ENCODE measurements at regions not wholly inside any gene's neighbourhood (a gene's known extent, or its start where the extent isn't known, plus 50 kb on each side); places are given as distances from the start of the nearest gene placed in this dataset.

- no peaks in the 10 kb centered on the region for H3K9me3 ChIP-seq (ENCODE audit: control insufficient read depth in 2 of 3, low read length in 3 of 3)
- Mint-ChIP-seq H3K9me3 (no peaks in the 10 kb centered on the region), H3K4me3 (no peak overlapping the region), H3K27me3 (peaks cover 10 to 31% (median 17%) of the 10 kb centered on the region in 5 donors), H3K36me3 (no peaks in the 10 kb centered on the region), H3K27ac (no peak overlapping the region), H3K4me1 (peaks cover 0 to 18% (median 0%) of the 10 kb centered on the region in 7 donors)
- intact Hi-C loops (cut with micrococcal nuclease) = no loop called here
- no peak for ATAC-seq
- H3K36me3 ChIP-seq (ENCODE audit: control insufficient read depth in 2 of 3, insufficient read depth in 3 of 3, low read length in 3 of 3) = no peaks in the 10 kb centered on the region
- H3K27ac ChIP-seq (ENCODE audit: low read depth, low read length) = no peak overlapping the region
- no peaks in the 10 kb centered on the region for H3K27me3 ChIP-seq (ENCODE audit: control insufficient read depth in 2 of 2, insufficient read depth in 2 of 2, low read length in 2 of 2)
- H3K4me1 ChIP-seq (ENCODE audit: control insufficient read depth in 2 of 2, insufficient read depth in 2 of 2, low read length in 2 of 2) = no peaks in the 10 kb centered on the region
- no peak for DNase-seq
- ChIA-PET CTCF (no interaction called here), POLR2A (no interaction called here)
- no peak overlapping the region for H3K4me3 ChIP-seq (ENCODE audit: low read length)
These were observed 73.1 kb upstream of the CLMP start for GRCh38 chr11:123268156-123268555.

GRCh38 chr11:123265951-123266350, 70.9 kb upstream of the CLMP start:
- no peak overlapping the region for H3K27ac ChIP-seq (ENCODE audit: low read depth, low read length)
- Mint-ChIP-seq H3K27ac (no peak overlapping the region), H3K4me3 (no peak overlapping the region), H3K36me3 (peaks cover 0 to 5% (median 0%) of the 10 kb centered on the region in 5 donors), H3K9me3 (peaks cover 0 to 2% (median 0%) of the 10 kb centered on the region in 11 donors), H3K4me1 (peaks cover 0 to 24% (median 7%) of the 10 kb centered on the region in 7 donors), H3K27me3 (peaks cover 19 to 33% (median 30%) of the 10 kb centered on the region in 5 donors)
- POLR2A ChIA-PET = no interaction called here
- no peaks in the 10 kb centered on the region for H3K9me3 ChIP-seq (ENCODE audit: control insufficient read depth in 2 of 3, low read length in 3 of 3)
- no peaks in the 10 kb centered on the region for H3K36me3 ChIP-seq (ENCODE audit: control insufficient read depth in 2 of 3, insufficient read depth in 3 of 3, low read length in 3 of 3)
- CTCF ChIA-PET = no interaction called here
- no peaks in the 10 kb centered on the region for H3K27me3 ChIP-seq (ENCODE audit: control insufficient read depth in 2 of 2, insufficient read depth in 2 of 2, low read length in 2 of 2)
- H3K4me3 ChIP-seq (ENCODE audit: low read length) = no peak overlapping the region
- intact Hi-C loops (cut with micrococcal nuclease) = no loop called here
- H3K4me1 ChIP-seq (ENCODE audit: control insufficient read depth in 2 of 2, insufficient read depth in 2 of 2, low read length in 2 of 2) = no peaks in the 10 kb centered on the region
- DNase-seq (no peak), ATAC-seq (no peak)

DNA sequence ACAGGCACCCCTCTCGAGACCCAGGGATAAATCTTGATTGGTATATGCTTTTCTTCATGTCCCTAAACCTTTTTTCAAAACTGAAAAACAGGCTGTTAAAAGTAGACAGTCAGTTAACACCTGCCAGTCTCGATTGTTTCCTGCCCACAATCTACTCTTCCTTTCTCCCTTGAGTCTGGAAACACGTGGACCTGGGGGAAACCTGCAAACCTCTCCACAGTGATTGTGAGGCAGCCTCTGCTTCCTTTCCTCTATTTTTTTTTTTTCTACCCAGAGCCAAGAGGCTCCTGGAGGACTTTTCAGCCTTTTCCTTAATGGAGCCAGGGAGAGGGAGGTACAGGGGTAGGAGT, 69.4 kb upstream of the CLMP start:
- H3K9me3 Mint-ChIP-seq = peaks cover 0 to 5% (median 2%) of the 10 kb centered on the region in 11 donors
- H3K9me3 ChIP-seq (ENCODE audit: control insufficient read depth in 2 of 3, low read length in 3 of 3) = no peaks in the 10 kb centered on the region
- H3K27me3 Mint-ChIP-seq = peaks cover 19 to 33% (median 30%) of the 10 kb centered on the region in 5 donors
- H3K36me3 Mint-ChIP-seq = peaks cover 0 to 5% (median 0%) of the 10 kb centered on the region in 5 donors
- ATAC-seq = no peak
- no peaks in the 10 kb centered on the region for H3K36me3 ChIP-seq (ENCODE audit: control insufficient read depth in 2 of 3, insufficient read depth in 3 of 3, low read length in 3 of 3)
- ChIA-PET CTCF (no interaction called here), POLR2A (no interaction called here)
- no peak overlapping the region for H3K4me3 Mint-ChIP-seq
- H3K4me1 ChIP-seq (ENCODE audit: control insufficient read depth in 2 of 2, insufficient read depth in 2 of 2, low read length in 2 of 2) = no peaks in the 10 kb centered on the region
- no peak overlapping the region for H3K27ac ChIP-seq (ENCODE audit: low read depth, low read length)
- H3K27me3 ChIP-seq (ENCODE audit: control insufficient read depth in 2 of 2, insufficient read depth in 2 of 2, low read length in 2 of 2) = no peaks in the 10 kb centered on the region
- H3K4me1 Mint-ChIP-seq = peaks cover 0 to 24% (median 7%) of the 10 kb centered on the region in 7 donors
- intact Hi-C loops (cut with micrococcal nuclease) = no loop called here
- DNase-seq = no peak
- H3K27ac Mint-ChIP-seq = no peak overlapping the region
- no peak overlapping the region for H3K4me3 ChIP-seq (ENCODE audit: low read length)

DNA sequence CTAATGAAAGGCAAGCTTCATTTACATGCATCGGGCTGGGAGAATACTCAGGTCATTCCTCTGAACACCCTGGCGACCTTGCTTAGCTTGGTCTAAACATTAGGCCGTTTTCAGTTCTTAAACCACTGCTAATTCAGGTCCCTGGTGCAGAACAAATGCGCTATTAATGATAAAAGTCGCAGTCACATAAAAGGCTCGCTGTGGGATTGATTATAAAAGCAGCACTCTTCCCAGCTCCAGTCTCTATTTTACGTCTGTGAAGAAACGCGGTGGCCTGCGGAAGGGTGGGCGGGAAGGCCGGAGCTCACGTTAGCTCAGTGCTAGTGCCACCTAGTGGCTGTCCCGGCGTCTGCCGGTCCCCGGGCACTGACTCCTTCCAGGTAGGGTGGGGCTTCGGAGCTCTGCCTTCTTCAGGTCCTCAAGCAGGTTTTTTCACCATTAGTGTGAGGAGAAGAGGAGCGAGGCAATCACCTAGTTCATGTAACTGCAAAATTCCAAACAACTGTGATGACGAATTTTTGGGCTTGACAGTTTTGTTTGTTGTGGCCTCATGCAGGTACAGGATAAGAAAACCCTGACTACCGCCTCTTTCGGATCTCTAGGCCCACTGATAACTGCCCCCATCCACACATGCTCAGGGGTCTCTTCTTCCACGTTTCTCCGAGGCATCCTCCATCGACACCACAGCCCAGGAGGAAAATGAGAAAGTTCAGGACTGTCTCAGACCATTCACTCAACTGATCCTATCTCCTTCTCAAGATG, 66.5 kb upstream of the CLMP start:
- CTCF ChIA-PET = interaction anchor here (0.5 to 1.8 kb wide), 8 partner anchors 8 to 680 kb away, joined by 3 to 10 read pairs (median 4); no protein-coding TSS in a partner anchor
- Mint-ChIP-seq H3K4me1 (peaks cover 0 to 17% (median 7%) of the 10 kb centered on the region in 7 donors), H3K27me3 (peaks cover 23 to 40% (median 31%) of the 10 kb centered on the region in 5 donors), H3K9me3 (peaks cover 0 to 27% (median 13%) of the 10 kb centered on the region in 11 donors), H3K36me3 (peaks cover 0 to 14% (median 3%) of the 10 kb centered on the region in 5 donors), H3K4me3 (peak overlapping the region in 4 of 10 donors; percentile 41 to 67 (median 44)), H3K27ac (no peak overlapping the region)
- POLR2A ChIA-PET = no interaction called here
- Histone ChIP-seq H3K36me3 (ENCODE audit: control insufficient read depth in 2 of 3, insufficient read depth in 3 of 3, low read length in 3 of 3) (no peaks in the 10 kb centered on the region), H3K27me3 (ENCODE audit: control insufficient read depth in 2 of 2, insufficient read depth in 2 of 2, low read length in 2 of 2) (no peaks in the 10 kb centered on the region), H3K9me3 (ENCODE audit: control insufficient read depth in 2 of 3, low read length in 3 of 3) (peaks cover 0 to 8% (median 0%) of the 10 kb centered on the region in 3 experiments), H3K4me3 (ENCODE audit: low read length) (no peak overlapping the region), H3K27ac (ENCODE audit: low read depth, low read length) (no peak overlapping the region), H3K4me1 (ENCODE audit: control insufficient read depth in 2 of 2, insufficient read depth in 2 of 2, low read length in 2 of 2) (no peaks in the 10 kb centered on the region)
- peak in 8 of 9 donors; percentile 23 to 70 (median 30) for DNase-seq
- ATAC-seq = peak; percentile 84
- intact Hi-C loops (cut with micrococcal nuclease) = loop anchor here (1.0 kb wide), 2 partner anchors 150 to 173 kb away; no protein-coding TSS in a partner anchor

DNA sequence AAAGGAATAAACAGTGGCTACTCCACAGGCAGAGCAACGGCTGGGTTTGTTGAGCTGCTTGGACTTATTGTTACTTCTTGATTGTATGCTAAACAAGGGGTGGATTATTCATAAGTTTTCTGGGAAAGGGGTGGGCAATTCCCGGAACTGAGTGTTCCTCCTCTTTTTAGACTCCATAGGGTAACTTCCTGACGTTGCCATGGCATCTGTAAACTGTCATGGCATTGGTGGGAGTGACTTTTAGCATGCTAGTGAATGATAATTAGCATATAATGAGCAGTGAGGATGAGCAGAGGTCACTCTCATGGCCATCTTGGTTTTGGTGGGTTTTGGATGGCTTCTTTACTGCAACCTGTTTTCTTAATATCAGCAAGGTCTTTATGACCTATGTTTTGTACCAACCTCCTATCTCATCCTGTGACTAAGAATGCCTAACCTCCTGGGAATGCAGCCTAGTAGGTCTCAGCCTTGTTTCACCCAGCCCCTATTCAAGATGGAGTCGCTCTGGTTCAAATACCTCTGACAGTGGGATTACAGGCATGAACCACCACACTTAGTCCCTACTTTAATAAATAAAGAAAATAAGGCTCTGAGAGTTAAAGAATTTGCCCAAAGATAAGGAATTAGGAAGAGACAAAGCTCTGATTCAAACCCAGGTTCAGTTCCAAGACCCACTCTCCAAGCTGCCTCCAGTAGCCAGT, 65.6 kb upstream of the CLMP start:
- peaks cover 0 to 30% (median 13%) of the 10 kb centered on the region in 11 donors for H3K9me3 Mint-ChIP-seq
- Histone ChIP-seq H3K27me3 (ENCODE audit: control insufficient read depth in 2 of 2, insufficient read depth in 2 of 2, low read length in 2 of 2) (no peaks in the 10 kb centered on the region), H3K9me3 (ENCODE audit: control insufficient read depth in 2 of 3, low read length in 3 of 3) (peaks cover 0 to 8% (median 0%) of the 10 kb centered on the region in 3 experiments), H3K27ac (ENCODE audit: low read depth, low read length) (no peak overlapping the region), H3K4me1 (ENCODE audit: control insufficient read depth in 2 of 2, insufficient read depth in 2 of 2, low read length in 2 of 2) (no peaks in the 10 kb centered on the region), H3K4me3 (ENCODE audit: low read length) (no peak overlapping the region), H3K36me3 (ENCODE audit: control insufficient read depth in 2 of 3, insufficient read depth in 3 of 3, low read length in 3 of 3) (no peaks in the 10 kb centered on the region)
- POLR2A ChIA-PET = no interaction called here
- ATAC-seq (no peak), DNase-seq (no peak)
- peaks cover 0 to 17% (median 7%) of the 10 kb centered on the region in 7 donors for H3K4me1 Mint-ChIP-seq
- no peak overlapping the region for H3K27ac Mint-ChIP-seq
- intact Hi-C loops (cut with micrococcal nuclease) = loop anchor here (1.0 kb wide), 2 partner anchors 149 to 174 kb away; no protein-coding TSS in a partner anchor
- H3K27me3 Mint-ChIP-seq = peaks cover 20 to 44% (median 29%) of the 10 kb centered on the region in 5 donors
- CTCF ChIA-PET = interaction anchor here (0.5 to 1.8 kb wide), 7 partner anchors 9 to 679 kb away, joined by 3 to 10 read pairs (median 4); no protein-coding TSS in a partner anchor
- H3K4me3 Mint-ChIP-seq = no peak overlapping the region
- peaks cover 0 to 14% (median 3%) of the 10 kb centered on the region in 5 donors for H3K36me3 Mint-ChIP-seq

GRCh38 chr11:123258877-123259276, 63.8 kb upstream of the CLMP start:
- Histone ChIP-seq H3K4me1 (ENCODE audit: control insufficient read depth in 2 of 2, insufficient read depth in 2 of 2, low read length in 2 of 2) (no peaks in the 10 kb centered on the region), H3K27me3 (ENCODE audit: control insufficient read depth in 2 of 2, insufficient read depth in 2 of 2, low read length in 2 of 2) (no peaks in the 10 kb centered on the region), H3K27ac (ENCODE audit: low read depth, low read length) (no peak overlapping the region), H3K9me3 (ENCODE audit: control insufficient read depth in 2 of 3, low read length in 3 of 3) (peaks cover 0 to 8% (median 0%) of the 10 kb centered on the region in 3 experiments), H3K36me3 (ENCODE audit: control insufficient read depth in 2 of 3, insufficient read depth in 3 of 3, low read length in 3 of 3) (no peaks in the 10 kb centered on the region), H3K4me3 (ENCODE audit: low read length) (no peak overlapping the region)
- peaks cover 0 to 30% (median 13%) of the 10 kb centered on the region in 11 donors for H3K9me3 Mint-ChIP-seq
- no peak for DNase-seq
- H3K27ac Mint-ChIP-seq = no peak overlapping the region
- POLR2A ChIA-PET = no interaction called here
- H3K4me3 Mint-ChIP-seq = no peak overlapping the region
- CTCF ChIA-PET = interaction anchor here (1.0 kb wide), 1 partner anchor 9 kb away, joined by 3 read pairs; no protein-coding TSS in a partner anchor
- H3K36me3 Mint-ChIP-seq = peaks cover 0 to 14% (median 3%) of the 10 kb centered on the region in 5 donors
- intact Hi-C loops (cut with micrococcal nuclease) = no loop called here
- H3K4me1 Mint-ChIP-seq = peaks cover 0 to 7% (median 3%) of the 10 kb centered on the region in 7 donors
- peaks cover 15 to 38% (median 19%) of the 10 kb centered on the region in 5 donors for H3K27me3 Mint-ChIP-seq
- ATAC-seq = no peak
